Superior temporal gyrus (tissue), 1 donor: ENCODE measurements at regions not wholly inside any gene's neighbourhood (a gene's known extent, or its start where the extent isn't known, plus 50 kb on each side); places are given as distances from the start of the nearest gene placed in this dataset.

ENCODE experiments used
- DNase-seq: peaks from one replicate; pipeline ENCODE4 v3.0.0-alpha.2; 2016; ENCODE audit errors: extremely low spot score

- no peak for DNase-seq
Observed at GRCh38 chr13:76213423-76213904, 577.3 kb downstream of the LMO7 start.

GRCh38 chr13:76210262-76210661, 574.1 kb downstream of the LMO7 start:
- DNase-seq, result no peak

- DNase-seq, result no peak
Observed at GRCh38 chr13:76198568-76199163, 562.5 kb downstream of the LMO7 start.

- no peak for DNase-seq
Observed at GRCh38 chr13:76189882-76190519, 553.9 kb downstream of the LMO7 start.

- DNase-seq, result no peak
Observed at GRCh38 chr13:76175961-76176725, 540.0 kb downstream of the LMO7 start.

GRCh38 chr13:76168661-76169060, 532.5 kb downstream of the LMO7 start:
- DNase-seq, result no peak

GRCh38 chr13:76164290-76164689, 528.2 kb downstream of the LMO7 start:
- peak; percentile 16 for DNase-seq

GRCh38 chr13:76163761-76164160, 527.6 kb downstream of the LMO7 start:
- no peak for DNase-seq

GRCh38 chr13:76160961-76161925, 525.1 kb downstream of the LMO7 start:
- peak; percentile 28 for DNase-seq

- peak; percentile 19 for DNase-seq
Observed at GRCh38 chr13:76160506-76160905, 524.4 kb downstream of the LMO7 start.

GRCh38 chr13:76157926-76158325, 521.8 kb downstream of the LMO7 start:
- DNase-seq, result no peak

GRCh38 chr13:76153239-76153638, 517.1 kb downstream of the LMO7 start:
- no peak for DNase-seq

GRCh38 chr13:76148926-76149325, 512.8 kb downstream of the LMO7 start:
- DNase-seq, result no peak

- no peak for DNase-seq
Observed at GRCh38 chr13:76148374-76148773, 512.2 kb downstream of the LMO7 start.

- DNase-seq, result no peak
Observed at GRCh38 chr13:76132532-76132931, 496.4 kb downstream of the LMO7 start.

- DNase-seq, result no peak
Observed at GRCh38 chr13:76131551-76131950, 495.4 kb downstream of the LMO7 start.

GRCh38 chr13:76129305-76130000, 493.3 kb downstream of the LMO7 start:
- DNase-seq, result no peak

GRCh38 chr13:76127922-76128321, 491.8 kb downstream of the LMO7 start:
- no peak for DNase-seq

GRCh38 chr13:76123548-76123947, 487.4 kb downstream of the LMO7 start:
- no peak for DNase-seq

GRCh38 chr13:76116751-76117360, 480.7 kb downstream of the LMO7 start:
- DNase-seq, result no peak

GRCh38 chr13:76106763-76107162, 470.6 kb downstream of the LMO7 start:
- DNase-seq, result no peak
